Glutamatergic neuron (in vitro differentiated cells): ENCODE measurements at regions not wholly inside any gene's neighbourhood (a gene's known extent, or its start where the extent isn't known, plus 50 kb on each side); places are given as distances from the start of the nearest gene placed in this dataset.

Experiments
- DNase-seq: peaks from one replicate; pipeline ENCODE4 v3.0.0; 2022
- H3K27ac Mint-ChIP-seq: one replicate; pipeline ENCODE4 v1.8.0; 2020; ENCODE audit warnings: mild to moderate bottlenecking, mixed read lengths, inconsistent platforms; ENCODE audit not compliant: unreplicated experiment
- H3K27me3 Mint-ChIP-seq: one replicate; pipeline ENCODE4 v1.8.0; 2020; ENCODE audit warnings: mild to moderate bottlenecking, moderate library complexity, mixed read lengths, inconsistent platforms; ENCODE audit not compliant: unreplicated experiment
- H3K36me3 Mint-ChIP-seq: one replicate; pipeline ENCODE4 v1.8.0; 2020; ENCODE audit warnings: mild to moderate bottlenecking, mixed read lengths, inconsistent platforms; ENCODE audit not compliant: unreplicated experiment
- H3K4me1 Mint-ChIP-seq: one replicate; pipeline ENCODE4 v1.8.0; 2020; ENCODE audit warnings: mild to moderate bottlenecking, low read depth, mixed read lengths, inconsistent platforms; ENCODE audit not compliant: unreplicated experiment
- H3K4me3 Mint-ChIP-seq: one replicate; pipeline ENCODE4 v1.8.0; 2020; ENCODE audit warnings: mild to moderate bottlenecking, mixed read lengths, inconsistent platforms; ENCODE audit not compliant: unreplicated experiment
- H3K9me3 Mint-ChIP-seq: one replicate; pipeline ENCODE4 v1.8.0; 2020; ENCODE audit warnings: mild to moderate bottlenecking, moderate library complexity, mixed read lengths, inconsistent platforms; ENCODE audit not compliant: unreplicated experiment
- CTCF ChIP-seq: fragments of 200-600 bp; sonication (generic); IDR thresholded peaks from one replicate; pipeline ENCODE4 v1.5.0; 2021; ENCODE audit not compliant: partially characterized antibody, unreplicated experiment

- Mint-ChIP-seq H3K4me1 (peaks cover 18% of the 10 kb centered on the region), H3K9me3 (peaks cover 6% of the 10 kb centered on the region), H3K36me3 (no peaks in the 10 kb centered on the region), H3K27ac (no peak overlapping the region), H3K4me3 (no peak overlapping the region), H3K27me3 (no peaks in the 10 kb centered on the region)
- TF ChIP-seq CTCF: no peak
- DNase-seq: no peak
These were observed 96.2 kb upstream of the MARK1 start for GRCh38 chr1:220431554-220432239.

- Mint-ChIP-seq H3K4me1 (peaks cover 18% of the 10 kb centered on the region), H3K27ac (no peak overlapping the region), H3K4me3 (no peak overlapping the region), H3K27me3 (no peaks in the 10 kb centered on the region), H3K9me3 (peaks cover 6% of the 10 kb centered on the region), H3K36me3 (no peaks in the 10 kb centered on the region)
- no peak for DNase-seq
- no peak for TF ChIP-seq CTCF
These were observed 97.3 kb upstream of the MARK1 start for GRCh38 chr1:220430586-220430985.

GRCh38 chr1:220430059-220430458 lies 97.9 kb upstream of the MARK1 start:
- H3K4me1 Mint-ChIP-seq: peaks cover 18% of the 10 kb centered on the region
- H3K4me3 Mint-ChIP-seq: no peak overlapping the region
- TF ChIP-seq CTCF: no peak
- no peaks in the 10 kb centered on the region for H3K27me3 Mint-ChIP-seq
- DNase-seq: no peak
- peaks cover 6% of the 10 kb centered on the region for H3K9me3 Mint-ChIP-seq
- no peaks in the 10 kb centered on the region for H3K36me3 Mint-ChIP-seq
- H3K27ac Mint-ChIP-seq: no peak overlapping the region

GRCh38 chr1:220426989-220427388 lies 100.9 kb upstream of the MARK1 start:
- peaks cover 10% of the 10 kb centered on the region for H3K9me3 Mint-ChIP-seq
- no peak overlapping the region for H3K4me3 Mint-ChIP-seq
- no peaks in the 10 kb centered on the region for H3K27me3 Mint-ChIP-seq
- DNase-seq: no peak
- H3K27ac Mint-ChIP-seq: peak overlapping the region; percentile 90
- H3K4me1 Mint-ChIP-seq: peaks cover 22% of the 10 kb centered on the region
- peaks cover 5% of the 10 kb centered on the region for H3K36me3 Mint-ChIP-seq
- no peak for TF ChIP-seq CTCF

- H3K4me1 Mint-ChIP-seq: peaks cover 24% of the 10 kb centered on the region
- DNase-seq: no peak
- TF ChIP-seq CTCF: no peak
- H3K27ac Mint-ChIP-seq: peak overlapping the region; percentile 90
- no peaks in the 10 kb centered on the region for H3K27me3 Mint-ChIP-seq
- H3K36me3 Mint-ChIP-seq: peaks cover 5% of the 10 kb centered on the region
- H3K4me3 Mint-ChIP-seq: no peak overlapping the region
- peaks cover 12% of the 10 kb centered on the region for H3K9me3 Mint-ChIP-seq
These were observed 102.1 kb upstream of the MARK1 start for GRCh38 chr1:220425852-220426251.
